HepG2 (cell line): ENCODE measurements at regions not wholly inside any gene's neighbourhood (a gene's known extent, or its start where the extent isn't known, plus 50 kb on each side); places are given as distances from the start of the nearest gene placed in this dataset.

Experiments
- CBX1 ChIP-seq: IDR thresholded peaks from one replicate; pipeline ENCODE4 v1.6.1; 2016; ENCODE audit warnings: antibody characterized with exemption, low read depth
- HDAC6 ChIP-seq: fragments of 200-600 bp; sonication (generic); IDR thresholded peaks from 2 replicates; pipeline ENCODE4 v1.7.0; 2017; ENCODE audit warnings: mild to moderate bottlenecking, antibody characterized with exemption, low read length, low read depth
- POGZ ChIP-seq: sonication (generic); formaldehyde crosslinking; IDR thresholded peaks from 2 replicates; pipeline ENCODE4 v1.4.0; 2020; ENCODE audit warnings: mild to moderate bottlenecking, missing genetic modification reagents
- POLR2AphosphoS2 ChIP-seq: IDR thresholded peaks from 2 replicates; pipeline ENCODE4 v1.6.1; 2011; ENCODE audit warnings: low read depth, low read length, improper control_type of control experiment
- ZBTB1 ChIP-seq: sonication (generic); formaldehyde crosslinking; IDR thresholded peaks from 2 replicates; pipeline ENCODE4 v1.4.0; 2020; ENCODE audit warnings: missing genetic modification reagents, borderline replicate concordance
- ZNF33A ChIP-seq: sonication (generic); formaldehyde crosslinking; IDR thresholded peaks from 2 replicates; pipeline ENCODE4 v1.5.1; 2020; ENCODE audit warnings: missing genetic modification reagents, mild to moderate bottlenecking, moderate library complexity, borderline replicate concordance
- ZNF414 ChIP-seq: sonication (generic); formaldehyde crosslinking; IDR thresholded peaks from 2 replicates; pipeline ENCODE4 v1.5.0; 2020; ENCODE audit warnings: missing genetic modification reagents
- ZNF468 ChIP-seq: sonication (generic); formaldehyde crosslinking; IDR thresholded peaks from 2 replicates; pipeline ENCODE4 v1.8.0; 2022; ENCODE audit warnings: mild to moderate bottlenecking, moderate library complexity, missing genetic modification reagents
- ZNF550 ChIP-seq: sonication (generic); formaldehyde crosslinking; IDR thresholded peaks from 2 replicates; pipeline ENCODE4 v1.4.0; 2020; ENCODE audit warnings: mild to moderate bottlenecking, missing genetic modification reagents, borderline replicate concordance
- ZNF558 ChIP-seq: sonication (generic); formaldehyde crosslinking; IDR thresholded peaks from 2 replicates; pipeline ENCODE4 v1.9.0; 2022; ENCODE audit warnings: mild to moderate bottlenecking, missing genetic modification reagents, borderline replicate concordance
- ZNF646 ChIP-seq: sonication (generic); formaldehyde crosslinking; IDR thresholded peaks from 2 replicates; pipeline ENCODE4 v1.9.0; 2021; ENCODE audit warnings: mild to moderate bottlenecking, missing genetic modification reagents
- TF ChIP-seq, protein P1 (sequence below): sonication (generic); formaldehyde crosslinking; IDR thresholded peaks from 2 replicates; pipeline ENCODE4 v1.5.1; 2020; ENCODE audit warnings: mild to moderate bottlenecking, missing genetic modification reagents, moderate library complexity
- TF ChIP-seq, protein P2 (sequence below): sonication (generic); formaldehyde crosslinking; IDR thresholded peaks from 2 replicates; pipeline ENCODE4 v1.5.0; 2020; ENCODE audit warnings: mild to moderate bottlenecking, missing genetic modification reagents, borderline replicate concordance

GRCh38 chr2:15766911-15767597 lies 173.3 kb upstream of the MYCN start (continued):
- TF ChIP-seq ZNF646 (CRISPR knock-in tag) (no peak), POGZ (CRISPR knock-in tag) (no peak), ZNF468 (CRISPR knock-in tag) (no peak), ZNF33A (no peak), ZBTB1 (no peak), HDAC6 (no peak), ZNF414 (CRISPR knock-in tag) (no peak), ZNF558 (CRISPR knock-in tag) (no peak), ZNF550 (CRISPR knock-in tag) (no peak), CBX1 (no peak), POLR2AphosphoS2 (no peak)
- TF ChIP-seq, protein P1, sequence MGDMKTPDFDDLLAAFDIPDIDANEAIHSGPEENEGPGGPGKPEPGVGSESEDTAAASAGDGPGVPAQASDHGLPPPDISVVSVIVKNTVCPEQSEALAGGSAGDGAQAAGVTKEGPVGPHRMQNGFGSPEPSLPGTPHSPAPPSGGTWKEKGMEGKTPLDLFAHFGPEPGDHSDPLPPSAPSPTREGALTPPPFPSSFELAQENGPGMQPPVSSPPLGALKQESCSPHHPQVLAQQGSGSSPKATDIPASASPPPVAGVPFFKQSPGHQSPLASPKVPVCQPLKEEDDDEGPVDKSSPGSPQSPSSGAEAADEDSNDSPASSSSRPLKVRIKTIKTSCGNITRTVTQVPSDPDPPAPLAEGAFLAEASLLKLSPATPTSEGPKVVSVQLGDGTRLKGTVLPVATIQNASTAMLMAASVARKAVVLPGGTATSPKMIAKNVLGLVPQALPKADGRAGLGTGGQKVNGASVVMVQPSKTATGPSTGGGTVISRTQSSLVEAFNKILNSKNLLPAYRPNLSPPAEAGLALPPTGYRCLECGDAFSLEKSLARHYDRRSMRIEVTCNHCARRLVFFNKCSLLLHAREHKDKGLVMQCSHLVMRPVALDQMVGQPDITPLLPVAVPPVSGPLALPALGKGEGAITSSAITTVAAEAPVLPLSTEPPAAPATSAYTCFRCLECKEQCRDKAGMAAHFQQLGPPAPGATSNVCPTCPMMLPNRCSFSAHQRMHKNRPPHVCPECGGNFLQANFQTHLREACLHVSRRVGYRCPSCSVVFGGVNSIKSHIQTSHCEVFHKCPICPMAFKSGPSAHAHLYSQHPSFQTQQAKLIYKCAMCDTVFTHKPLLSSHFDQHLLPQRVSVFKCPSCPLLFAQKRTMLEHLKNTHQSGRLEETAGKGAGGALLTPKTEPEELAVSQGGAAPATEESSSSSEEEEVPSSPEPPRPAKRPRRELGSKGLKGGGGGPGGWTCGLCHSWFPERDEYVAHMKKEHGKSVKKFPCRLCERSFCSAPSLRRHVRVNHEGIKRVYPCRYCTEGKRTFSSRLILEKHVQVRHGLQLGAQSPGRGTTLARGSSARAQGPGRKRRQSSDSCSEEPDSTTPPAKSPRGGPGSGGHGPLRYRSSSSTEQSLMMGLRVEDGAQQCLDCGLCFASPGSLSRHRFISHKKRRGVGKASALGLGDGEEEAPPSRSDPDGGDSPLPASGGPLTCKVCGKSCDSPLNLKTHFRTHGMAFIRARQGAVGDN, result peak; percentile 7; the same call in 1 of the 2 replicates
- TF ChIP-seq, protein P2, sequence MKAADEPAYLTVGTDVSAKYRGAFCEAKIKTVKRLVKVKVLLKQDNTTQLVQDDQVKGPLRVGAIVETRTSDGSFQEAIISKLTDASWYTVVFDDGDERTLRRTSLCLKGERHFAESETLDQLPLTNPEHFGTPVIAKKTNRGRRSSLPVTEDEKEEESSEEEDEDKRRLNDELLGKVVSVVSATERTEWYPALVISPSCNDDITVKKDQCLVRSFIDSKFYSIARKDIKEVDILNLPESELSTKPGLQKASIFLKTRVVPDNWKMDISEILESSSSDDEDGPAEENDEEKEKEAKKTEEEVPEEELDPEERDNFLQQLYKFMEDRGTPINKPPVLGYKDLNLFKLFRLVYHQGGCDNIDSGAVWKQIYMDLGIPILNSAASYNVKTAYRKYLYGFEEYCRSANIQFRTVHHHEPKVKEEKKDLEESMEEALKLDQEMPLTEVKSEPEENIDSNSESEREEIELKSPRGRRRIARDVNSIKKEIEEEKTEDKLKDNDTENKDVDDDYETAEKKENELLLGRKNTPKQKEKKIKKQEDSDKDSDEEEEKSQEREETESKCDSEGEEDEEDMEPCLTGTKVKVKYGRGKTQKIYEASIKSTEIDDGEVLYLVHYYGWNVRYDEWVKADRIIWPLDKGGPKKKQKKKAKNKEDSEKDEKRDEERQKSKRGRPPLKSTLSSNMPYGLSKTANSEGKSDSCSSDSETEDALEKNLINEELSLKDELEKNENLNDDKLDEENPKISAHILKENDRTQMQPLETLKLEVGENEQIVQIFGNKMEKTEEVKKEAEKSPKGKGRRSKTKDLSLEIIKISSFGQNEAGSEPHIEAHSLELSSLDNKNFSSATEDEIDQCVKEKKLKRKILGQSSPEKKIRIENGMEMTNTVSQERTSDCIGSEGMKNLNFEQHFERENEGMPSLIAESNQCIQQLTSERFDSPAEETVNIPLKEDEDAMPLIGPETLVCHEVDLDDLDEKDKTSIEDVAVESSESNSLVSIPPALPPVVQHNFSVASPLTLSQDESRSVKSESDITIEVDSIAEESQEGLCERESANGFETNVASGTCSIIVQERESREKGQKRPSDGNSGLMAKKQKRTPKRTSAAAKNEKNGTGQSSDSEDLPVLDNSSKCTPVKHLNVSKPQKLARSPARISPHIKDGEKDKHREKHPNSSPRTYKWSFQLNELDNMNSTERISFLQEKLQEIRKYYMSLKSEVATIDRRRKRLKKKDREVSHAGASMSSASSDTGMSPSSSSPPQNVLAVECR (CRISPR knock-in tag), result no peak
